HG03139 (cell line): ENCODE measurements at regions not wholly inside any gene's neighbourhood (a gene's known extent, or its start where the extent isn't known, plus 50 kb on each side); places are given as distances from the start of the nearest gene placed in this dataset.
"Not testable (repeated sequence)": the region's sequence is repeated elsewhere in the genome, so short reads cannot be mapped to it uniquely, and the experiment has no call there.

Experiments
- ATAC-seq: cut with Tn5 transposase; IDR thresholded peaks from one replicate; pipeline ENCODE4 v1.9.1; 2021; ENCODE audit not compliant: unreplicated experiment

GRCh38 chr18:9048808-9049494 lies 53.5 kb upstream of the NDUFV2 start:
- no peak for ATAC-seq

- no peak for ATAC-seq
These were observed 53.0 kb upstream of the NDUFV2 start for GRCh38 chr18:9049495-9049809.

DNA sequence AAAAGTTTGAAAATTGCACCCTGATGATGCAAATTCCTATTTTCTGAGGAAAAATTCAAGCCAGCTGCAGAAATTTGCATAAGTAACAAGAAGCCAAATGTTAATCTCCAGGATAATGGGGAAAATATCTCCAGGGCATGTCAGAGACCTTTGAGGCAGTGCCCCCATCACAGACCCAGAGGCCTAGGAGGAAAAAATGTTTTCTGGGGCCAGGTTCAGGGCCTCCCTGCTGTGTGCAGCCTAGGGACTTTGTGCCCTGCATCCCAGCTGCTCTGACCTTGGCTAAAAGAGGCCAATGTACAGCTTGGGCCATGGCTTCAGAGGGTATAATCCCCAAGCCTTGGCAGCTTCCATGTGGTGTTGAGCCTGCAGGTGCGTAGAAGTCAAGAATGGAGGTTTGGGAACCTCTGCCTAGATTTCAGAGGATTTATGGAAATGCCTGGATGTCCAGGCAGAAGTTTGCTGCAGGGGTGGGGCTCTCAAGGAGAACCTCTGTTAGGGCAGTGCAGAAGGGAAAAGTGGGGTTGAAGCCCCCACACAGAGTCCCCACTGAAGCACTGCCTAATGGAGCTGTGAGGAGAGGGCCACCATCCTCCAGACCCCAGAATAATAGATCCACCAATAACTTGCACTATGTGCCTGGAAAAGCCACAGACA lies 51.7 kb upstream of the NDUFV2 start:
- ATAC-seq = not testable (repeated sequence)
